Lower leg skin (tissue), 4 donors: ENCODE measurements at regions not wholly inside any gene's neighbourhood (a gene's known extent, or its start where the extent isn't known, plus 50 kb on each side); places are given as distances from the start of the nearest gene placed in this dataset.

Source experiments
- DNase-seq, 2 donors: peaks; one replicate each; pipeline ENCODE4 v3.0.0-alpha.2; 2019; ENCODE audit warnings: low spot score in 2 of 2
- H3K4me3 ChIP-seq: fragments of 200-600 bp; sonication (generic); 2 replicates; pipeline ENCODE4 v1.5.1; 2017; ENCODE audit warnings: mild to moderate bottlenecking, low read depth; ENCODE audit not compliant: poor library complexity, severe bottlenecking
- CTCF ChIP-seq, 3 donors: fragments of 450-650 bp; IDR thresholded peaks; one replicate each; pipeline ENCODE4 v1.5.1; 2016; ENCODE audit warnings: antibody characterized with exemption in 3 of 3, mild to moderate bottlenecking in 3 of 3, moderate library complexity in 2 of 3
- POLR2A ChIP-seq, 2 donors: fragments of 450-650 bp; IDR thresholded peaks; one replicate each; pipeline ENCODE4 v1.6.1; 2016 to 2017; ENCODE audit warnings: antibody characterized with exemption in 2 of 2, mild to moderate bottlenecking in 1 of 2, moderate library complexity in 1 of 2
- WGBS, 2 donors: methylation state at CpG; one replicate each; pipeline ENCODE4 v1.1.5; 2018; 5-methylcytosine and 5-hydroxymethylcytosine counted together
- intact Hi-C: fragments of 100-400 bp; cut with DNase I; formaldehyde crosslinking; loops from one replicate; pipeline ENCODE4 v1.15.0; 2023; ENCODE audit warnings: low total_unique reads

- H3K4me3 ChIP-seq = no peak overlapping the region
- intact Hi-C loops = no loop called here
- 71 to 81% methylated on average over 2 of the region's 2 CpGs for WGBS, 2 donors
- no peak for DNase-seq
- TF ChIP-seq CTCF (IDR thresholded peaks at IDR 0.05) (no peak), POLR2A (IDR thresholded peaks at IDR 0.05) (no peak)
These were observed 86.5 kb upstream of the DTNA start for GRCh38 chr18:34623557-34623956.

DNA sequence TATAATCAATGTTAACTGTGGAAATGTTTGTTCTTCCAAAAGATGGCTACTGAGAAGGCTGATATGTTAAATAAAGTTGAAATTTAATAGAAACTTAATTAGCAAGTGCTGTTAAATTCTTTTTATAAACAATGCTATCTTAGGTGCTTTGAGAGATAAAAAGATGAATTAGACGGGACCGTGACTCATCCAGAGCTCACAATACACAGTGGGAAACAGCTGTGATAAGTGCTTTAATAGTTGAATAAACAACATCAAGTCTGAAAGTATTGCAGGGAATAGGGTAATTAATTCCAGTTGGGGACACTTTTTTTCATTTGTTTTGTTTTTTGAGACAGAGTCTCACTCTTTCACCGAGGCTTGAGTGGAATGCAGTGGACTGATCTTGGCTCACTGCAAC lies 85.5 kb upstream of the DTNA start:
- intact Hi-C loops = no loop called here
- DNase-seq = no peak
- WGBS, 2 donors = 55 to 57% methylated on average over 3 of the region's 3 CpGs
- no peak overlapping the region for H3K4me3 ChIP-seq
- TF ChIP-seq CTCF (IDR thresholded peaks at IDR 0.05) (no peak), POLR2A (IDR thresholded peaks at IDR 0.05) (no peak)

- H3K4me3 ChIP-seq = no peak overlapping the region
- WGBS, 2 donors = 90 to 95% methylated on average over 2 of the region's 2 CpGs
- no peak for DNase-seq
- intact Hi-C loops = no loop called here
- TF ChIP-seq POLR2A (IDR thresholded peaks at IDR 0.05) = no peak
- no peak for TF ChIP-seq CTCF (IDR thresholded peaks at IDR 0.05)
These were observed 83.5 kb upstream of the DTNA start for GRCh38 chr18:34626404-34627136.

GRCh38 chr18:34627137-34627920 lies 82.8 kb upstream of the DTNA start:
- 88 to 93% methylated on average over 2 of the region's 2 CpGs for WGBS, 2 donors
- no peak for DNase-seq
- intact Hi-C loops = no loop called here
- no peak overlapping the region for H3K4me3 ChIP-seq
- TF ChIP-seq CTCF (IDR thresholded peaks at IDR 0.05) = no peak
- TF ChIP-seq POLR2A (IDR thresholded peaks at IDR 0.05) = no peak

DNA sequence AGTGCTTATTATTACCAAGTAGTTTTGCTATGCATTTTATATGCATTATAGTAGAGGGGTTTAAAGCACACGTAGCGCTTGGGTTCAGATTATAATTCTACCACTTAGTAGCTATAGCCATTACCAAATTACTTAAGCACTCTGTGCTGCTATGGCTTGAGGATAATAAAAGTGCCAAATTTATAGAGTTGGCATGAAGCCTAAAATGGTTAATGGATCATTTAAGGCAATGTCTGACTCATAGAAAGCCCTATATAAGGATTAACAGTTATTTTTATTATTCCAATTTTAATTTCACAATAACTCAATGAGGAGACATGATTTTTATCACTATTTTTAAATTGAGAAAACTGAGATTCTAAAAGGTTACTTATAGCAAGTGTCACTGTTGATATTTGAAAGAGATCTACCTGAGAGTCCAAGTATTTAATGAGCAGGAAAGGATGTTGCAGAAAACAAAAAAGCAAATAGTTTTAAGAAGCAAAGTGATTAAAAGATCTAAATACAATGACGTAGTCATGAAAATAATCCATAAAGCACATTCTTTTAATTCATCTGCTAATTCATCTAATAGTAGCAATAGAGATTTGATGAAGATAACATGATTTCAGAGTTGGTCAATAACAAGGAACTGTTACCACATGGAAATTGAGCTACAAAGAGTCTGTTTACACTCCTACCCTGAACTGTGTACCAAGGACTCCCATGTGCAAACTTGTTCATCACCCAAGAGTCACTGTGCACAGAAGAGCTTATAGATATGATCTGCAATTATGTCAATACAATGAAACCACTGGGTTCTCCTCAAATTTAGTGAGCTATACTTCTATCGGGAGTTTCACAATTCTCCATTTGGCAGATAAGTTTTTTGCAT lies 78.8 kb upstream of the DTNA start:
- no peak for DNase-seq
- TF ChIP-seq POLR2A (IDR thresholded peaks at IDR 0.05) = no peak
- intact Hi-C loops = no loop called here
- whole genome bisulfite sequencing, 2 donors = 87 to 92% methylated on average over 4 of the region's 4 CpGs
- no peak overlapping the region for H3K4me3 ChIP-seq

DNA sequence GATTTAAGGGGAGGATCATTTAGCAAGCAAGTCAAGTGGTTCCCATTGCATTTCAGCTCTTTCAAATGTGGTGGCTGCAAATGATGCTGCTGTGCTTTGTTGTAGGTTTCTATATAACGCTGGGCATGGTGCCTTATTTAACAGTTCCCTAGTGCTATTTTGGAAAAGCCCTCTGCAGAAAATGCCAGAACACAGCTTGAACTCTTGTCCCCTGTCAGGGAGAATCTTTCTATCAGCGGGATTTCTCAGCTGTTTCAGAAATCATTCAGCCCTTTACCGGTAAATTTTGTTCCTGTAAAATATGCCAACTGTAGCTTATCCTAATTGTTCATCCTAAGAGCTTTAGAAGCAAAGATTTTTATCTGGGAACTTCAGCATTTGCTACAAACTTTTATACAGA lies 77.8 kb upstream of the DTNA start:
- no peak overlapping the region for H3K4me3 ChIP-seq
- DNase-seq = no peak
- intact Hi-C loops = no loop called here
- 66 to 71% methylated on average over 3 of the region's 3 CpGs for WGBS, 2 donors
- no peak for TF ChIP-seq CTCF (IDR thresholded peaks at IDR 0.05)
- TF ChIP-seq POLR2A (IDR thresholded peaks at IDR 0.05) = no peak
